ENCODE measurements at regions not wholly inside any gene's neighbourhood (a gene's known extent, or its start where the extent isn't known, plus 50 kb on each side); places are given as distances from the start of the nearest gene placed in this dataset.
"Not testable (repeated sequence)": the region's sequence is repeated elsewhere in the genome, so short reads cannot be mapped to it uniquely, and the experiment has no call there.

DNA sequence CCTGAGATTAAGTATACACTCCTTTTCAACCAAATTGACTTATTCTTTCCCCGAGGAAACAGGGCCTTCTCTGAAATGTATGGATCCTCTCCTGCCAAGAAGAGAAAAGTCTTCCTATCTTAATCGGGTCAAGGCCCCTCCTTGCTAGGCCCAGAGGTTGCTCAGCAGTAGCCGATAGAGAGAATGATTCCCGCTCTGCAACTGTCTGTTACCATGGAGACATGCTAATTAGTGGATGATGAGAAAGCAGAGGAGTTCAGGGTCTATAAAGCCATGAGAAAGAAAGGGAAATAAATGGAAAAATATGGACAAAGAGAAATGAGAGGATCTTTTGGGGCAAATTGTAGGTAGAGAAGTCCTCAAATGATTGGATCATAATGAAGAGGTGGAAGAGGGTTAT lies 103.5 kb downstream of the POU4F1 start:
- Histone ChIP-seq H3K27me3 (replicated peaks in 1 of 7) (no peaks in the 10 kb centered on the region), H3K9me3 (no peaks in the 10 kb centered on the region), H3K36me3 (no peaks in the 10 kb centered on the region), H3K4me1 (no peaks in the 10 kb centered on the region), H3K4me3 (no peak overlapping the region), H3K27ac (no peak overlapping the region)
- intact Hi-C loops (cut with DNase I; ENCODE audit: low total_unique reads): no loop called here
- TF ChIP-seq POLR2A (IDR thresholded peaks at IDR 0.05): no peak
- TF ChIP-seq, protein P1, sequence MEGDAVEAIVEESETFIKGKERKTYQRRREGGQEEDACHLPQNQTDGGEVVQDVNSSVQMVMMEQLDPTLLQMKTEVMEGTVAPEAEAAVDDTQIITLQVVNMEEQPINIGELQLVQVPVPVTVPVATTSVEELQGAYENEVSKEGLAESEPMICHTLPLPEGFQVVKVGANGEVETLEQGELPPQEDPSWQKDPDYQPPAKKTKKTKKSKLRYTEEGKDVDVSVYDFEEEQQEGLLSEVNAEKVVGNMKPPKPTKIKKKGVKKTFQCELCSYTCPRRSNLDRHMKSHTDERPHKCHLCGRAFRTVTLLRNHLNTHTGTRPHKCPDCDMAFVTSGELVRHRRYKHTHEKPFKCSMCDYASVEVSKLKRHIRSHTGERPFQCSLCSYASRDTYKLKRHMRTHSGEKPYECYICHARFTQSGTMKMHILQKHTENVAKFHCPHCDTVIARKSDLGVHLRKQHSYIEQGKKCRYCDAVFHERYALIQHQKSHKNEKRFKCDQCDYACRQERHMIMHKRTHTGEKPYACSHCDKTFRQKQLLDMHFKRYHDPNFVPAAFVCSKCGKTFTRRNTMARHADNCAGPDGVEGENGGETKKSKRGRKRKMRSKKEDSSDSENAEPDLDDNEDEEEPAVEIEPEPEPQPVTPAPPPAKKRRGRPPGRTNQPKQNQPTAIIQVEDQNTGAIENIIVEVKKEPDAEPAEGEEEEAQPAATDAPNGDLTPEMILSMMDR (IDR thresholded peaks at IDR 0.05 in 8 of 11, conservative IDR thresholded peaks at IDR 0.05 in 3 of 11): no peak
- TF ChIP-seq POLR2AphosphoS5 (IDR thresholded peaks at IDR 0.05): no peak
- no peak for DNase-seq
- WGBS, 5 donors: 60 to 85% (median 69%) methylated on average over 4 of the region's 4 CpGs

GRCh38 chr13:78497702-78498355 lies 105.5 kb downstream of the POU4F1 start:
- H3K4me3 ChIP-seq: no peak overlapping the region
- no peak for DNase-seq
- no peak overlapping the region for H3K27ac ChIP-seq
- intact Hi-C loops (cut with DNase I; ENCODE audit: low total_unique reads): no loop called here
- WGBS, 5 donors: 60 to 76% (median 65%) methylated on average over 8 of the region's 8 CpGs
- H3K4me1 ChIP-seq: no peaks in the 10 kb centered on the region
- H3K36me3 ChIP-seq: no peaks in the 10 kb centered on the region
- TF ChIP-seq POLR2AphosphoS5 (IDR thresholded peaks at IDR 0.05) (no peak), POLR2A (IDR thresholded peaks at IDR 0.05) (no peak)
- TF ChIP-seq, protein P1 (IDR thresholded peaks at IDR 0.05 in 8 of 11, conservative IDR thresholded peaks at IDR 0.05 in 3 of 11): no peak
- no peaks in the 10 kb centered on the region for H3K27me3 ChIP-seq (replicated peaks in 1 of 7)
- H3K9me3 ChIP-seq: no peaks in the 10 kb centered on the region

GRCh38 chr13:78491978-78492377 lies 111.4 kb downstream of the POU4F1 start:
- TF ChIP-seq, protein P1 (IDR thresholded peaks at IDR 0.05 in 8 of 11, conservative IDR thresholded peaks at IDR 0.05 in 3 of 11): no peak
- TF ChIP-seq POLR2AphosphoS5 (IDR thresholded peaks at IDR 0.05) (no peak), POLR2A (IDR thresholded peaks at IDR 0.05) (no peak)
- intact Hi-C loops (cut with DNase I; ENCODE audit: low total_unique reads): no loop called here
- H3K4me1 ChIP-seq: no peaks in the 10 kb centered on the region
- H3K27me3 ChIP-seq (replicated peaks in 1 of 7): no peaks in the 10 kb centered on the region
- no peak overlapping the region for H3K27ac ChIP-seq
- DNase-seq: no peak
- H3K36me3 ChIP-seq: no peaks in the 10 kb centered on the region
- peaks cover 0 to 17% (median 9%) of the 10 kb centered on the region in 8 donors for H3K9me3 ChIP-seq
- no peak overlapping the region for H3K4me3 ChIP-seq

DNA sequence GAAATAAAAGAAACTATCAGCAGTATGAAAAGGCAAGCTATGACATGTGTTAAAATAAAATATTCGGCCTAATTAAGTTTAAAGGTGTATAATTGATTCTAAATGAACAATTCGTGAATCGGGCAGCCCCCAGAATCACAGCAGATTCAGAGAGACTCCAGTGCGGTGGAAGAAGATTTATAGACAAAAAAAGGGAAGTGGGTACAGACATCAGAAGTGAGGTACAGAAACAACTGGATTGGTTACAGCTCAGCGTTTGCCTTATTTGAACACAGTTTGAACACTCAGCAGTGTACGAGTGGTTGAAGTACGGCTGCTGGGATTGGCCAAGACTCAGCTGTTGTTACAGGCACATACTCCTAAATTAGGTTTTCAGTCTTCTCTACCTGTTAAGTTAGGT lies 113.1 kb downstream of the POU4F1 start:
- DNase-seq; H3K4me1 ChIP-seq; H3K27ac ChIP-seq; H3K4me3 ChIP-seq; H3K36me3 ChIP-seq; intact Hi-C loops (cut with DNase I; ENCODE audit: low total_unique reads); H3K27me3 ChIP-seq (replicated peaks in 1 of 7): not testable (repeated sequence)
- WGBS, 5 donors: 50 to 72% (median 54%) methylated on average over 7 of the region's 7 CpGs
- peaks cover 0 to 17% (median 9%) of the 10 kb centered on the region in 8 donors for H3K9me3 ChIP-seq

GRCh38 chr13:78487707-78488106 lies 115.6 kb downstream of the POU4F1 start:
- Histone ChIP-seq H3K27ac (no peak overlapping the region), H3K9me3 (peaks cover 0 to 21% (median 9%) of the 10 kb centered on the region in 8 donors), H3K27me3 (replicated peaks in 1 of 7) (no peaks in the 10 kb centered on the region), H3K36me3 (no peaks in the 10 kb centered on the region), H3K4me3 (no peak overlapping the region), H3K4me1 (no peaks in the 10 kb centered on the region)
- intact Hi-C loops (cut with DNase I; ENCODE audit: low total_unique reads): no loop called here
- DNase-seq: no peak
- TF ChIP-seq POLR2AphosphoS5 (IDR thresholded peaks at IDR 0.05): no peak
- no peak for TF ChIP-seq POLR2A (IDR thresholded peaks at IDR 0.05)
- TF ChIP-seq, protein P1 (IDR thresholded peaks at IDR 0.05 in 8 of 11, conservative IDR thresholded peaks at IDR 0.05 in 3 of 11): no peak
- WGBS, 5 donors: 65 to 92% (median 76%) methylated on average over 1 of the region's 1 CpG
